Middle frontal gyrus (tissue), 1 donor: ENCODE measurements at regions not wholly inside any gene's neighbourhood (a gene's known extent, or its start where the extent isn't known, plus 50 kb on each side); places are given as distances from the start of the nearest gene placed in this dataset.
"Not testable (repeated sequence)": the region's sequence is repeated elsewhere in the genome, so short reads cannot be mapped to it uniquely, and the experiment has no call there.

Source experiments
- DNase-seq: peaks from one replicate; pipeline ENCODE4 v3.0.0-alpha.2; 2015; ENCODE audit warnings: low spot score; ENCODE audit errors: extremely low spot score

GRCh38 chr16:86245895-86246294 is 264.4 kb upstream of the FOXF1 start:
- DNase-seq: no peak

GRCh38 chr16:86248310-86248905 is 261.9 kb upstream of the FOXF1 start:
- no peak for DNase-seq

GRCh38 chr16:86249631-86250030 is 260.7 kb upstream of the FOXF1 start:
- DNase-seq: no peak

- DNase-seq: no peak
These were observed 258.6 kb upstream of the FOXF1 start for GRCh38 chr16:86251682-86252081.

GRCh38 chr16:86252596-86252995 is 257.7 kb upstream of the FOXF1 start:
- no peak for DNase-seq

- DNase-seq: no peak
These were observed 254.4 kb upstream of the FOXF1 start for GRCh38 chr16:86255966-86256365.

- no peak for DNase-seq
These were observed 253.3 kb upstream of the FOXF1 start for GRCh38 chr16:86256995-86257394.

GRCh38 chr16:86257546-86257945 is 252.8 kb upstream of the FOXF1 start:
- no peak for DNase-seq

- DNase-seq: no peak
These were observed 251.6 kb upstream of the FOXF1 start for GRCh38 chr16:86258713-86259112.

- DNase-seq: no peak
These were observed 250.8 kb upstream of the FOXF1 start for GRCh38 chr16:86259499-86259898.

GRCh38 chr16:86261379-86261778 is 248.9 kb upstream of the FOXF1 start:
- no peak for DNase-seq

- DNase-seq: not testable (repeated sequence)
These were observed 242.7 kb upstream of the FOXF1 start for GRCh38 chr16:86267657-86268056.

GRCh38 chr16:86270696-86271095 is 239.6 kb upstream of the FOXF1 start:
- no peak for DNase-seq

GRCh38 chr16:86272744-86273143 is 237.6 kb upstream of the FOXF1 start:
- DNase-seq: no peak

- DNase-seq: no peak
These were observed 233.1 kb upstream of the FOXF1 start for GRCh38 chr16:86277221-86277620.

- not testable (repeated sequence) for DNase-seq
These were observed 232.5 kb upstream of the FOXF1 start for GRCh38 chr16:86277859-86278258.

GRCh38 chr16:86281421-86281820 is 228.9 kb upstream of the FOXF1 start:
- no peak for DNase-seq

GRCh38 chr16:86283944-86284343 is 226.4 kb upstream of the FOXF1 start:
- no peak for DNase-seq

- no peak for DNase-seq
These were observed 224.9 kb upstream of the FOXF1 start for GRCh38 chr16:86285421-86285820.

- DNase-seq: no peak
These were observed 224.1 kb upstream of the FOXF1 start for GRCh38 chr16:86285938-86286921.

GRCh38 chr16:86286991-86287663 is 223.2 kb upstream of the FOXF1 start:
- no peak for DNase-seq

GRCh38 chr16:86287664-86288201 is 222.6 kb upstream of the FOXF1 start:
- DNase-seq: no peak
